Midbrain (tissue), 1 donor: ENCODE measurements at regions not wholly inside any gene's neighbourhood (a gene's known extent, or its start where the extent isn't known, plus 50 kb on each side); places are given as distances from the start of the nearest gene placed in this dataset.
"Not testable (repeated sequence)": the region's sequence is repeated elsewhere in the genome, so short reads cannot be mapped to it uniquely, and the experiment has no call there.

ENCODE experiments used
- DNase-seq: peaks from one replicate; lab custom pipeline; 2025; lab: John Stamatoyannopoulos, UW

- DNase-seq = no peak
Measured at GRCh38 chr17:34740565-34741520, 161.5 kb downstream of the TMEM132E start.

GRCh38 chr17:34739386-34739785 lies 160.0 kb downstream of the TMEM132E start:
- DNase-seq = no peak

- DNase-seq = not testable (repeated sequence)
Measured at GRCh38 chr17:34737673-34738072, 158.3 kb downstream of the TMEM132E start.

GRCh38 chr17:34736611-34737010 lies 157.2 kb downstream of the TMEM132E start:
- no peak for DNase-seq

- no peak for DNase-seq
Measured at GRCh38 chr17:34733333-34733732, 154.0 kb downstream of the TMEM132E start.

- no peak for DNase-seq
Measured at GRCh38 chr17:34730816-34731215, 151.4 kb downstream of the TMEM132E start.

- no peak for DNase-seq
Measured at GRCh38 chr17:34728771-34729310, 149.5 kb downstream of the TMEM132E start.

- no peak for DNase-seq
Measured at GRCh38 chr17:34727601-34728000, 148.2 kb downstream of the TMEM132E start.

- DNase-seq = no peak
Measured at GRCh38 chr17:34726536-34727384, 147.4 kb downstream of the TMEM132E start.

GRCh38 chr17:34725725-34726124 lies 146.3 kb downstream of the TMEM132E start:
- no peak for DNase-seq

GRCh38 chr17:34725008-34725407 lies 145.6 kb downstream of the TMEM132E start:
- no peak for DNase-seq

GRCh38 chr17:34723875-34724274 lies 144.5 kb downstream of the TMEM132E start:
- DNase-seq = no peak

- no peak for DNase-seq
Measured at GRCh38 chr17:34721326-34721725, 141.9 kb downstream of the TMEM132E start.

GRCh38 chr17:34720760-34721159 lies 141.4 kb downstream of the TMEM132E start:
- no peak for DNase-seq

GRCh38 chr17:34719569-34719968 lies 140.2 kb downstream of the TMEM132E start:
- DNase-seq = no peak

GRCh38 chr17:34717092-34717491 lies 137.7 kb downstream of the TMEM132E start:
- DNase-seq = no peak

GRCh38 chr17:34716291-34716690 lies 136.9 kb downstream of the TMEM132E start:
- DNase-seq = no peak

- DNase-seq = no peak
Measured at GRCh38 chr17:34715504-34715903, 136.1 kb downstream of the TMEM132E start.

GRCh38 chr17:34714475-34715410 lies 135.4 kb downstream of the TMEM132E start:
- no peak for DNase-seq

GRCh38 chr17:34713687-34714086 lies 134.3 kb downstream of the TMEM132E start:
- no peak for DNase-seq

GRCh38 chr17:34712481-34713195 lies 133.3 kb downstream of the TMEM132E start:
- no peak for DNase-seq
